HFFc6 (cell line): ENCODE measurements at regions not wholly inside any gene's neighbourhood (a gene's known extent, or its start where the extent isn't known, plus 50 kb on each side); places are given as distances from the start of the nearest gene placed in this dataset.

Experiments used
- DNase-seq: peaks from one replicate; pipeline ENCODE4 v3.0.0-alpha.2; 2018
- H3K27ac Mint-ChIP-seq: 2 replicates; pipeline ENCODE4 v1.8.0; 2020; ENCODE audit warnings: mild to moderate bottlenecking, mixed read lengths
- H3K27me3 Mint-ChIP-seq: 2 replicates; pipeline ENCODE4 v1.8.0; 2021; ENCODE audit warnings: mild to moderate bottlenecking, moderate library complexity, mixed read lengths; ENCODE audit not compliant: insufficient read depth
- H3K36me3 Mint-ChIP-seq: 2 replicates; pipeline ENCODE4 v1.8.0; 2021; ENCODE audit warnings: low read depth, mixed read lengths
- H3K4me1 Mint-ChIP-seq: 2 replicates; pipeline ENCODE4 v1.8.0; 2020; ENCODE audit warnings: low read depth, mixed read lengths
- H3K4me3 Mint-ChIP-seq: 2 replicates; pipeline ENCODE4 v1.8.0; 2020; ENCODE audit warnings: mild to moderate bottlenecking, moderate library complexity, mixed read lengths
- H3K9me3 Mint-ChIP-seq: 2 replicates; pipeline ENCODE4 v1.8.0; 2020; ENCODE audit warnings: mild to moderate bottlenecking, mixed read lengths
- TF ChIP-seq, protein P1 (sequence below): fragments of 200-600 bp; sonication (generic); IDR thresholded peaks from 2 replicates; pipeline ENCODE4 v1.5.0; 2021; ENCODE audit warnings: antibody characterized with exemption, mild to moderate bottlenecking

DNA sequence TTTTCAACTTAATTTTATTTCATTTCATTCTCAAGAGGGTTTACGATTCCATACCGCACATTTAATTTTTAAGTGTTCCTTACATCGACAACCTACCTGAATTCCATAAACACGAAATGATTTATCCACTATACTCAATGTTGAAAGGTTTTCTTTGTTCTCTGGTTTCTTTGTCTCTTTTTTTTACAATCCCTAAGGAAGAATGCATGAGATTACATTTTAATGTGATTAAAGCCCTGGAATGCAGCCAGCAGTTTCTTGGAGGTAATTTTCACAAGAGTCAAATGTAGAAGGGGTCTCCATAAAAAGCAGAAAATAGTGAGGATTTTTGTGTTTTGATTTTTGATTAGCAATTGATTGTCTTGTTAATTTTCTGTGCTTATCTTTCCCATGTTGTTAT lies 59.2 kb upstream of the ADCY1 start:
- H3K9me3 Mint-ChIP-seq = no peaks in the 10 kb centered on the region; the same call in 1 of the 2 replicates
- no peaks in the 10 kb centered on the region for H3K4me1 Mint-ChIP-seq
- no peaks in the 10 kb centered on the region for H3K36me3 Mint-ChIP-seq
- H3K4me3 Mint-ChIP-seq = no peak overlapping the region
- H3K27ac Mint-ChIP-seq = no peak overlapping the region
- DNase-seq = no peak
- H3K27me3 Mint-ChIP-seq = peaks cover 12% of the 10 kb centered on the region
- TF ChIP-seq, protein P1, sequence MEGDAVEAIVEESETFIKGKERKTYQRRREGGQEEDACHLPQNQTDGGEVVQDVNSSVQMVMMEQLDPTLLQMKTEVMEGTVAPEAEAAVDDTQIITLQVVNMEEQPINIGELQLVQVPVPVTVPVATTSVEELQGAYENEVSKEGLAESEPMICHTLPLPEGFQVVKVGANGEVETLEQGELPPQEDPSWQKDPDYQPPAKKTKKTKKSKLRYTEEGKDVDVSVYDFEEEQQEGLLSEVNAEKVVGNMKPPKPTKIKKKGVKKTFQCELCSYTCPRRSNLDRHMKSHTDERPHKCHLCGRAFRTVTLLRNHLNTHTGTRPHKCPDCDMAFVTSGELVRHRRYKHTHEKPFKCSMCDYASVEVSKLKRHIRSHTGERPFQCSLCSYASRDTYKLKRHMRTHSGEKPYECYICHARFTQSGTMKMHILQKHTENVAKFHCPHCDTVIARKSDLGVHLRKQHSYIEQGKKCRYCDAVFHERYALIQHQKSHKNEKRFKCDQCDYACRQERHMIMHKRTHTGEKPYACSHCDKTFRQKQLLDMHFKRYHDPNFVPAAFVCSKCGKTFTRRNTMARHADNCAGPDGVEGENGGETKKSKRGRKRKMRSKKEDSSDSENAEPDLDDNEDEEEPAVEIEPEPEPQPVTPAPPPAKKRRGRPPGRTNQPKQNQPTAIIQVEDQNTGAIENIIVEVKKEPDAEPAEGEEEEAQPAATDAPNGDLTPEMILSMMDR = no peak

- Mint-ChIP-seq H3K36me3 (no peaks in the 10 kb centered on the region), H3K9me3 (no peaks in the 10 kb centered on the region; the same call in 1 of the 2 replicates), H3K4me3 (no peak overlapping the region), H3K4me1 (no peaks in the 10 kb centered on the region), H3K27ac (no peak overlapping the region), H3K27me3 (peaks cover 12% of the 10 kb centered on the region)
- TF ChIP-seq, protein P1 = no peak
- DNase-seq = no peak
Observed at GRCh38 chr7:45515346-45515745, 58.8 kb upstream of the ADCY1 start.
